IMR-90 (cell line): ENCODE measurements at regions not wholly inside any gene's neighbourhood (a gene's known extent, or its start where the extent isn't known, plus 50 kb on each side); places are given as distances from the start of the nearest gene placed in this dataset.

Experiments
- ATAC-seq: fragments of 200-7000 bp; cut with Tn5 transposase; 2 replicates; pipeline ENCODE4 v1.9.1; 2020; ENCODE audit warnings: low read depth, mild to moderate bottlenecking, moderate library complexity
- BruUV-seq: library from RNA; stranded (reverse); fragments of 400-500 nt; replicated peaks from 2 replicates; lab custom pipeline; 2021; lab: Mats Ljungman, UMichigan
- CTCF ChIA-PET: fragments of 300-600 bp; formaldehyde crosslinking; extraction: SDS; loops from one replicate; lab custom pipeline; 2021; ENCODE audit warnings: antibody characterized with exemption; lab: Yijun Ruan, JAX
- POLR2A ChIA-PET: fragments of 300-600 bp; sonication (Branson Sonifier 250); formaldehyde crosslinking; loops from one replicate; lab custom pipeline; 2022; ENCODE audit warnings: antibody characterized with exemption; ENCODE audit not compliant: unreplicated experiment; lab: Charles Lee
- DNase-seq: peaks from one replicate; pipeline ENCODE4 v3.0.0; 2013
- H2AFZ ChIP-seq: replicated peaks from 2 replicates; pipeline ENCODE3; 2013; ENCODE audit warnings: low read length, mild to moderate bottlenecking; ENCODE audit not compliant: poor library complexity
- H2AK5ac ChIP-seq: 2 replicates; pipeline ENCODE4 v1.6.1; 2013; ENCODE audit warnings: low read depth, low read length, inconsistent platforms
- H2AK9ac ChIP-seq: replicated peaks from 2 replicates; pipeline ENCODE3; 2013; ENCODE audit warnings: mild to moderate bottlenecking, low read depth, low read length, moderate library complexity; ENCODE audit not compliant: poor library complexity
- H2BK120ac ChIP-seq: 2 replicates; pipeline ENCODE4 v1.6.1; 2013; ENCODE audit warnings: low read depth, low read length, inconsistent platforms
- H2BK15ac ChIP-seq: 3 replicates; pipeline ENCODE4 v1.6.1; 2013; ENCODE audit warnings: low read depth, low read length, inconsistent platforms
- H2BK20ac ChIP-seq: 2 replicates; pipeline ENCODE4 v1.6.1; 2013; ENCODE audit warnings: low read depth, mild to moderate bottlenecking, inconsistent platforms, low read length, moderate library complexity
- H2BK5ac ChIP-seq: 2 replicates; pipeline ENCODE4 v1.6.1; 2013; ENCODE audit warnings: mild to moderate bottlenecking, low read depth, low read length, inconsistent platforms; ENCODE audit not compliant: poor library complexity, severe bottlenecking
- H3K14ac ChIP-seq: replicated peaks from 2 replicates; pipeline ENCODE4 v1.6.1; 2013; ENCODE audit warnings: low read depth, low read length, inconsistent platforms
- H3K18ac ChIP-seq: 2 replicates; pipeline ENCODE4 v1.6.1; 2013; ENCODE audit warnings: low read depth, low read length, control low read depth
- H3K23ac ChIP-seq: 2 replicates; pipeline ENCODE4 v1.6.1; 2013; ENCODE audit warnings: low read depth, low read length, inconsistent platforms
- H3K27ac ChIP-seq: 2 replicates; pipeline ENCODE4 v1.5.1; 2013; ENCODE audit warnings: mild to moderate bottlenecking, control low read depth, low read length; ENCODE audit not compliant: insufficient read depth
- H3K27me3 ChIP-seq: 2 replicates; pipeline ENCODE4 v1.6.1; 2013; ENCODE audit warnings: low read length; ENCODE audit not compliant: control insufficient read depth, insufficient read depth
- H3K36me3 ChIP-seq: 2 replicates; pipeline ENCODE4 v1.6.1; 2013; ENCODE audit warnings: low read length, mixed read lengths; ENCODE audit not compliant: control insufficient read depth, insufficient read depth
- H3K4ac ChIP-seq: 2 replicates; pipeline ENCODE4 v1.6.1; 2013; ENCODE audit warnings: low read depth, low read length, inconsistent platforms
- H3K4me1 ChIP-seq: 2 replicates; pipeline ENCODE4 v1.6.1; 2013; ENCODE audit warnings: low read length, mixed read lengths; ENCODE audit not compliant: control insufficient read depth, insufficient read depth
- H3K4me2 ChIP-seq: 2 replicates; pipeline ENCODE4 v1.6.1; 2013; ENCODE audit warnings: low read depth, mild to moderate bottlenecking, control low read depth, low read length, moderate library complexity
- H3K4me3 ChIP-seq: 2 replicates; pipeline ENCODE4 v1.5.1; 2013; ENCODE audit warnings: low read depth, mild to moderate bottlenecking, control low read depth, low read length, moderate library complexity; ENCODE audit not compliant: insufficient read depth
- H3K56ac ChIP-seq: 2 replicates; pipeline ENCODE4 v1.6.1; 2013; ENCODE audit warnings: low read length, inconsistent platforms; ENCODE audit not compliant: insufficient read depth; ENCODE audit errors: extremely low read depth
- H3K79me1 ChIP-seq, 2 experiments: 2 replicates each; pipeline ENCODE4 v1.6.1; 2013; ENCODE audit warnings: low read length in 2 of 2, inconsistent platforms in 1 of 2, low read depth in 1 of 2
- H3K9ac ChIP-seq: 2 replicates; pipeline ENCODE4 v1.6.1; 2013; ENCODE audit warnings: low read depth, low read length, control low read depth
- H3K9me1 ChIP-seq: 2 replicates; pipeline ENCODE4 v1.6.1; 2013; ENCODE audit warnings: low read length, inconsistent platforms; ENCODE audit not compliant: insufficient read depth
- H3K9me3 ChIP-seq: 2 replicates; pipeline ENCODE4 v1.6.1; 2013; ENCODE audit warnings: low read length; ENCODE audit not compliant: control insufficient read depth, insufficient read depth
- H4K20me1 ChIP-seq: 2 replicates; pipeline ENCODE4 v1.6.1; 2013; ENCODE audit warnings: low read length, inconsistent platforms; ENCODE audit not compliant: insufficient read depth
- H4K5ac ChIP-seq: 2 replicates; pipeline ENCODE4 v1.6.1; 2013; ENCODE audit warnings: mild to moderate bottlenecking, low read depth, low read length, control low read depth
- H4K8ac ChIP-seq, 2 experiments: 2 replicates each; pipeline ENCODE4 v1.6.1; 2013; ENCODE audit warnings: low read depth in 2 of 2, low read length in 2 of 2, control low read depth in 1 of 2, inconsistent platforms in 1 of 2
- H4K91ac ChIP-seq: 2 replicates; pipeline ENCODE4 v1.6.1; 2013; ENCODE audit warnings: low read depth, low read length, inconsistent platforms; ENCODE audit not compliant: insufficient read depth
- MXI1 ChIP-seq: IDR thresholded peaks from 2 replicates; pipeline ENCODE4 v1.6.1; 2012; ENCODE audit warnings: low read depth, mild to moderate bottlenecking, low read length, moderate library complexity, borderline replicate concordance
- WGBS, 2 experiments: methylation state at CpG; one replicate each; pipeline versions ENCODE4 v1.1.5 to v1.1.7; 2013; ENCODE audit warnings: missing lambda C conversion rate in 2 of 2; ENCODE audit not compliant: insufficient read length in 1 of 2; ENCODE audit errors: extremely low coverage in 2 of 2; 5-methylcytosine and 5-hydroxymethylcytosine counted together
- dilution Hi-C: fragments of 300-500 bp; cut with HindIII; formaldehyde crosslinking; loops from one replicate; pipeline ENCODE4 v1.14.3; 2018; ENCODE audit warnings: low sequenced_read_pairs; ENCODE audit not compliant: unreplicated experiment
- in situ Hi-C: fragments of 300-500 bp; cut with MboI; formaldehyde crosslinking; loops from 3 replicates; pipeline ENCODE4 v1.14.3; 2019; ENCODE audit warnings: low sequenced_read_pairs, inconsistent platforms, mixed read lengths
- intact Hi-C: fragments of 100-400 bp; cut with micrococcal nuclease; formaldehyde crosslinking; loops from 2 replicates; pipeline ENCODE4 v1.10.0; 2022

DNA sequence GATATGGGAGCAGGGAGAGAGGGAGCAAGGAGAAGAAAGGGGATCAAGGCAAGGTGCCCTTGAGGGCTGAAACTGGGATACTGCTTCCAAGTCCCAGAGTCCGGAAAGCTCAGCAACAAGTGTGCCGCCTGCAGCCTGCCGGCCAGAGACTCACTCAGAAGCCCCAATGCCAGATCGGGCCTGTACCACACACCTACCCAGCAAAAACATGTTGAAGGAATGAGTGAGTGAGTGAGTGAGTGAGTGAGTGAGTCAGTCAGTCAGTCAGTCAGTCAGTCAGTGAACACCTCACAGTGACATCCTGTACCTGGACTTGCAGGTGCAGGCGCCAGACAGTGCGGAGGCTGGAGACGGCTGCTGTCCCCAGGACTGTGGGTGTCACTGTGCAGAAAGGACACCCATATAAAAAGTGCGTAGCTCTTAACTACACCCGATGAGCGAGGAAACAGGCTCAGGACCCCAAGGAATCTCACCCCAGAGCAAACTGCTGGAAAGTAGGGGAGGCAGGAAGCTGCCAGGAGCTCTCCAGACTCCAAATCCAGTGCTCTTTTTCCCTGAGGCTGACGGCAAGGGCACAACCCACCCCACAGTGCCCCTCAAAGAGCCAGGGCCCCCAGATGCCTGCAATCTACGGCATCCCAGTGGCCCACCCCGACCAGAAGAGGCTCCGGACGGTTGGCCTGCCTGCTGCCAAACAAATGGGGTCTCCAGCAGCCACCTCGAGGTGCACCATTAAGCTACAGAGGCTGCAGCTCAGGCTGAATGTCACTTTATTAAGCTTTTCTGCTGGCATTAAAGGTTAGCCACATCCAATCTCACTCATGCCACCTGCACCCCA lies 261.7 kb downstream of the NPHP4 start:
- 63% methylated on average over 5 of the region's 16 CpGs; no CpG with 5 or more reads in 1 of the 2 experiments for WGBS, 2 experiments
- intact Hi-C loops = no loop called here
- H4K20me1 ChIP-seq = no peaks in the 10 kb centered on the region
- ATAC-seq (no peak), DNase-seq (no peak)
- H2BK15ac ChIP-seq = no peak overlapping the region
- H2AFZ ChIP-seq = no peak overlapping the region
- dilution Hi-C loops = no loop called here
- no peaks in the 10 kb centered on the region for H3K79me1 ChIP-seq
- ChIA-PET POLR2A (no interaction called here), CTCF (no interaction called here)
- H3K14ac ChIP-seq = no peak overlapping the region
- H3K18ac ChIP-seq = no peak overlapping the region
- no peak for TF ChIP-seq MXI1
- H3K27me3 ChIP-seq = no peaks in the 10 kb centered on the region
- no peak overlapping the region for H3K23ac ChIP-seq
- H2BK20ac ChIP-seq = no peak overlapping the region
- H4K5ac ChIP-seq = no peak overlapping the region
- H2BK120ac ChIP-seq = no peak overlapping the region
- H3K9me3 ChIP-seq = peaks cover 45% of the 10 kb centered on the region
- H4K8ac ChIP-seq = no peak overlapping the region
- no peaks in the 10 kb centered on the region for H3K4me1 ChIP-seq
- H3K4me2 ChIP-seq = no peak overlapping the region
- H2AK9ac ChIP-seq = no peak overlapping the region
- no peak overlapping the region for H4K91ac ChIP-seq
- no peak overlapping the region for H3K56ac ChIP-seq
- H3K4ac ChIP-seq = no peak overlapping the region
- H3K4me3 ChIP-seq = no peak overlapping the region
- in situ Hi-C loops = no loop called here
- no TSS peak for BruUV-seq
- no peaks in the 10 kb centered on the region for H3K36me3 ChIP-seq
- no peak overlapping the region for H2BK5ac ChIP-seq
- H3K9ac ChIP-seq = no peak overlapping the region
- H3K27ac ChIP-seq = no peak overlapping the region
- no peaks in the 10 kb centered on the region for H3K9me1 ChIP-seq
- H2AK5ac ChIP-seq = no peak overlapping the region
